ENCODE measurements at regions not wholly inside any gene's neighbourhood (a gene's known extent, or its start where the extent isn't known, plus 50 kb on each side); places are given as distances from the start of the nearest gene placed in this dataset.

GRCh38 chr7:37555528-37555927 lies 106.9 kb upstream of the ELMO1 start:
- no peak for TF ChIP-seq CTCF (conservative IDR thresholded peaks at IDR 0.05)

GRCh38 chr7:37557571-37558209 lies 109.0 kb upstream of the ELMO1 start:
- TF ChIP-seq CTCF (conservative IDR thresholded peaks at IDR 0.05): no peak
- H3K27ac ChIP-seq: no peak overlapping the region

More at GRCh38 chr7:37555528-37555927, 106.9 kb upstream of the ELMO1 start:
- no peak overlapping the region for H3K27ac ChIP-seq

- no peak overlapping the region for H3K27ac ChIP-seq
- peak; percentile 35; the same call in 1 of the 2 replicates for TF ChIP-seq CTCF (conservative IDR thresholded peaks at IDR 0.05)
Observed at GRCh38 chr7:37558320-37559096, 109.8 kb upstream of the ELMO1 start.

- H3K27ac ChIP-seq: no peak overlapping the region
- no peak for TF ChIP-seq CTCF (conservative IDR thresholded peaks at IDR 0.05)
Observed at GRCh38 chr7:37570145-37570544, 113.4 kb upstream of the GPR141 start.

GRCh38 chr7:37571806-37572205 lies 111.8 kb upstream of the GPR141 start:
- no peak for TF ChIP-seq CTCF (conservative IDR thresholded peaks at IDR 0.05)
- H3K27ac ChIP-seq: no peak overlapping the region

GRCh38 chr7:37577412-37577811 lies 106.2 kb upstream of the GPR141 start:
- peak overlapping the region; percentile 60 for H3K27ac ChIP-seq
- TF ChIP-seq CTCF (conservative IDR thresholded peaks at IDR 0.05): no peak

- H3K27ac ChIP-seq: peak overlapping the region; percentile 60
- TF ChIP-seq CTCF (conservative IDR thresholded peaks at IDR 0.05): no peak
Observed at GRCh38 chr7:37577901-37578300, 105.7 kb upstream of the GPR141 start.

Data from VCaP (cell line).